ENCODE measurements at regions not wholly inside any gene's neighbourhood (a gene's known extent, or its start where the extent isn't known, plus 50 kb on each side); places are given as distances from the start of the nearest gene placed in this dataset.

- no CpG with 5 or more reads among the region's 2 CpGs for WGBS (ENCODE audit: insufficient coverage, insufficient read length)
- no peak overlapping the region for H3K27ac ChIP-seq (ENCODE audit: low read length)
- H3K27me3 ChIP-seq (ENCODE audit: control insufficient read depth, insufficient read depth, low read length), result no peaks in the 10 kb centered on the region
- no peak for DNase-seq (ENCODE audit: low read depth, low spot score)
- no peak overlapping the region for H3K4me3 ChIP-seq (ENCODE audit: low read length)
- no peaks in the 10 kb centered on the region for H3K4me1 ChIP-seq (ENCODE audit: control insufficient read depth, insufficient read depth, low read length)
- H3K36me3 ChIP-seq (ENCODE audit: control insufficient read depth, insufficient read depth, low read length), result no peaks in the 10 kb centered on the region
- H3K9me3 ChIP-seq (ENCODE audit: control insufficient read depth, insufficient read depth, low read length), result no peaks in the 10 kb centered on the region
These were observed 103.1 kb upstream of the VCX2 start for GRCh38 chrX:8274170-8274569.

DNA sequence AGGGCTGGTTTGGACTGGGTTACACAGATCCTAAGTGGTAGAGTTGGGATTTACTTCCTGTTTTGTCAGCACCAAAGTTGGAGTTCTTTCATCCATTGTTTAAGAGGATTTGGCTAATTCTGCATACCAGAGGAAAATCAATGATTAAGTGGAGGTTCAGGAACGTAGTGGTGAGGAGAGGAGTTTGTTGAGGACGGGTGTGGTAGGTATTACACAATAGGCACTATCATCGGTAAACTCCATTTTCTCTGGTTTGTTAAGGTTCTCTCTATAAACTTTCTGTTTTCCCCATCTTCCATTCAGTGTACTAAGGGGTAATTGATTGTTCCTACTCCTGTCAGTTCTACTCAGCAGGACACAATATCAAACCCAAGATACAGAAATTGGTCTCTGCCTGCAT, 107.5 kb upstream of the VCX2 start:
- no CpG with 5 or more reads among the region's 3 CpGs for WGBS (ENCODE audit: insufficient coverage, insufficient read length)
- no peak for DNase-seq (ENCODE audit: low read depth, low spot score)
- no peaks in the 10 kb centered on the region for H3K36me3 ChIP-seq (ENCODE audit: control insufficient read depth, insufficient read depth, low read length)
- H3K4me3 ChIP-seq (ENCODE audit: low read length), result no peak overlapping the region
- no peaks in the 10 kb centered on the region for H3K4me1 ChIP-seq (ENCODE audit: control insufficient read depth, insufficient read depth, low read length)
- no peaks in the 10 kb centered on the region for H3K27me3 ChIP-seq (ENCODE audit: control insufficient read depth, insufficient read depth, low read length)
- no peak overlapping the region for H3K27ac ChIP-seq (ENCODE audit: low read length)
- no peaks in the 10 kb centered on the region for H3K9me3 ChIP-seq (ENCODE audit: control insufficient read depth, insufficient read depth, low read length)

- Histone ChIP-seq H3K27me3 (ENCODE audit: control insufficient read depth, insufficient read depth, low read length) (no peaks in the 10 kb centered on the region), H3K4me1 (ENCODE audit: control insufficient read depth, insufficient read depth, low read length) (no peaks in the 10 kb centered on the region), H3K9me3 (ENCODE audit: control insufficient read depth, insufficient read depth, low read length) (no peaks in the 10 kb centered on the region), H3K27ac (ENCODE audit: low read length) (no peak overlapping the region), H3K4me3 (ENCODE audit: low read length) (no peak overlapping the region), H3K36me3 (ENCODE audit: control insufficient read depth, insufficient read depth, low read length) (no peaks in the 10 kb centered on the region)
- no peak for DNase-seq (ENCODE audit: low read depth, low spot score)
- no CpG with 5 or more reads among the region's 2 CpGs for WGBS (ENCODE audit: insufficient coverage, insufficient read length)
These were observed 108.3 kb upstream of the VCX2 start for GRCh38 chrX:8279323-8279722.

DNA sequence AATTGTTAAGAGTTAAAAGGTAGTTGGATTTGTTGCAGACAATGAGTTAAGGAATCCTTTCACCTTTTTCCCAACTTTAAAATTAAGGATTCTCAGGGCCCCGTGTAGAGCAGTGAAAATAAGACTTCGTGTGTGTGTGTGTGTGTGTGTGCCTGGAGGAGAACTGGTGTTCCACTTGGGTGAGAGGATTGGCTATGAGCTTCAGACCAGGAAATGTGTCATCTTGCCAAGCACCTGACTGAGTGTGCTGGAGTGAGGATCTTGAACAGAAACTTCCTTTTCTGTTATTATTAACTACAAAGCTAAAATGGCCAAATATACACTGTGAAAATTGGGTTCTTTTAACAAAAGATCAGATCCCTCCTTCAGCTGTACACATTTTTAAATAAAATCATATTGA, 113.1 kb upstream of the VCX2 start:
- H3K27me3 ChIP-seq (ENCODE audit: control insufficient read depth, insufficient read depth, low read length), result no peaks in the 10 kb centered on the region
- no CpG with 5 or more reads among the region's 2 CpGs for WGBS (ENCODE audit: insufficient coverage, insufficient read length)
- H3K27ac ChIP-seq (ENCODE audit: low read length), result no peak overlapping the region
- H3K36me3 ChIP-seq (ENCODE audit: control insufficient read depth, insufficient read depth, low read length), result no peaks in the 10 kb centered on the region
- no peak overlapping the region for H3K4me3 ChIP-seq (ENCODE audit: low read length)
- no peaks in the 10 kb centered on the region for H3K4me1 ChIP-seq (ENCODE audit: control insufficient read depth, insufficient read depth, low read length)
- H3K9me3 ChIP-seq (ENCODE audit: control insufficient read depth, insufficient read depth, low read length), result no peaks in the 10 kb centered on the region
- no peak for DNase-seq (ENCODE audit: low read depth, low spot score)

DNA sequence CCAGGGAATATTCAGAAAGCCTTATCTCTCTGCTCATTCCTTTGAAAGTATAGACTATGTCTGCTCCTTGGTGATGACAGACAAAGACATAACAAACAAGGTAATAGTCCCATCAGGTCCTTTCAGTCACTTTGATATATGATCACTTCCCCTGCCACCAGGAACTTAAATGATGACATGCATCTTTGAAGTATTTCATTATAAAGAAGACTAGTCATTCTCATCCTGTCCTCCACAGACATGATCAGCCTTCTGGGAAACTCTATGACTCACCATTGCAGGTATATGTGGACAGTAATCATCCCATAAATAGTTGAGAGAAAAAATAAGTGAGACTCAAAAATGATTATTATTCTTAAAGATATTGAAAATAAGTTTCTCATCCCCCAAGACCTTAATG, 117.5 kb upstream of the VCX2 start:
- H3K27ac ChIP-seq (ENCODE audit: low read length), result no peak overlapping the region
- no peak for DNase-seq (ENCODE audit: low read depth, low spot score)

DNA sequence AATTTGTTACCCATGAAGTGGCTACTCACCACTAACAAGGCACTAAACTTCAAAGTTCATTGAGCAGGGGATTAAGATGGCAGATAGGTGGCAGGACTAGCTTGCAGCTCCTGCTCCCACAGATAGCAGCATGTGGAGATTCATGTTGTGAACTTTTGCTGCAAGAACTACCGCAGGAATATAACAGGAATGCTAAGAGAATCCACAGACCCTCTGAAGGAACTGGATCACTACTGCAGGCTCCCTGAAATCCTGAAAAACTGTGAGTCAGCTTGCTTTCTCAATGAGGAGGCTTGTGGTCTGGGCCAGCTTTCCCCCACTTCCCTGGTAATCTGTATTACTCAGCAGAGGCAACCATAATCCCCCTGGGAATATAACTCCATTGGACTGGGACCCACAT, 118.5 kb upstream of the VCX2 start:
- Histone ChIP-seq H3K4me3 (ENCODE audit: low read length) (no peak overlapping the region), H3K36me3 (ENCODE audit: control insufficient read depth, insufficient read depth, low read length) (no peaks in the 10 kb centered on the region), H3K9me3 (ENCODE audit: control insufficient read depth, insufficient read depth, low read length) (no peaks in the 10 kb centered on the region), H3K4me1 (ENCODE audit: control insufficient read depth, insufficient read depth, low read length) (no peaks in the 10 kb centered on the region), H3K27me3 (ENCODE audit: control insufficient read depth, insufficient read depth, low read length) (no peaks in the 10 kb centered on the region), H3K27ac (ENCODE audit: low read length) (no peak overlapping the region)
- no CpG with 5 or more reads among the region's 1 CpG for WGBS (ENCODE audit: insufficient coverage, insufficient read length)
- DNase-seq (ENCODE audit: low read depth, low spot score), result no peak

More for the DNA sequence above, 117.5 kb upstream of the VCX2 start:
- Histone ChIP-seq H3K4me1 (ENCODE audit: control insufficient read depth, insufficient read depth, low read length) (no peaks in the 10 kb centered on the region), H3K27me3 (ENCODE audit: control insufficient read depth, insufficient read depth, low read length) (no peaks in the 10 kb centered on the region), H3K4me3 (ENCODE audit: low read length) (no peak overlapping the region), H3K9me3 (ENCODE audit: control insufficient read depth, insufficient read depth, low read length) (no peaks in the 10 kb centered on the region), H3K36me3 (ENCODE audit: control insufficient read depth, insufficient read depth, low read length) (no peaks in the 10 kb centered on the region)

DNA sequence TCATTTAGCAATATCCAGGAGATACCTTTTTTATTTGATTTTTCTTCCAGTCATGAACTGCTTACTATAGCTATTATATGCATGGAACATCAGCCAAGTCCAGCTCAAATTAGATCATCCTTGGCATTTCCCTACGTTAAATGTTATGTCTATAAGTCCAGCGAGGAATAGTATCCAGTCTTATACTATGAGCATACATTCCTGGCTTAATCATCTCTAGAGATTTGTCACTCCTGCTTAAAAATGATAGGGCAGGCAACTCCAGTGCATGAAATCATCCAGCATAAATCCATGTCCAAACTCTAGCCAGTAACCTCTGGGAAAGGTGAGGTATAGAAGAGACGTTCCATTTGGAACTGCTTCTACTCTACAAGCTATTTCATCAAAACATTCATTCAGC, 126.7 kb upstream of the VCX2 start:
- no CpG with 5 or more reads among the region's 3 CpGs for WGBS (ENCODE audit: insufficient coverage, insufficient read length)
- Histone ChIP-seq H3K27ac (ENCODE audit: low read length) (no peak overlapping the region), H3K4me3 (ENCODE audit: low read length) (no peak overlapping the region)

DNA sequence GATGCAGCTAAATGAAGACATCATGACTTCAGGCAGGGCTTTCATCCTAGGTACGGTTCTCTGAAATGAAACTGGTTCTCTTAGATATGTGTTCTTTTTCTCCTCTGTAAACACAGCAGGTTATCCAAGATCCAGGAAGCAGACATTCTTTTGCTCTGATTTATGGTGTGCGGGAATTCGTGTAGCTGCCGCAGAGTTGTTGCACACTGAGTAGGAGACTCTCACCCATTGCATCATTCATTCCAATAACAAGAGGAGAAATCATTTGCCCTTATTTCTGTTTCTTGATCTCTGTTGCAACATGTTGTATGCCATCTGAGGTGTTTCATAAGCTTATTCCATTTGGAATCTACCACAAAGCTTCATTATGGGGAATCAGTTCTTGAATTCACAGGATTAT, 133.6 kb upstream of the VCX2 start:
- H3K4me1 ChIP-seq (ENCODE audit: control insufficient read depth, insufficient read depth, low read length), result no peaks in the 10 kb centered on the region
- no peak overlapping the region for H3K27ac ChIP-seq (ENCODE audit: low read length)
- no peaks in the 10 kb centered on the region for H3K36me3 ChIP-seq (ENCODE audit: control insufficient read depth, insufficient read depth, low read length)
- H3K9me3 ChIP-seq (ENCODE audit: control insufficient read depth, insufficient read depth, low read length), result no peaks in the 10 kb centered on the region
- WGBS (ENCODE audit: insufficient coverage, insufficient read length), result no CpG with 5 or more reads among the region's 4 CpGs
- DNase-seq (ENCODE audit: low read depth, low spot score), result no peak
- H3K27me3 ChIP-seq (ENCODE audit: control insufficient read depth, insufficient read depth, low read length), result no peaks in the 10 kb centered on the region
- H3K4me3 ChIP-seq (ENCODE audit: low read length), result no peak overlapping the region

More for the DNA sequence above, 126.7 kb upstream of the VCX2 start:
- H3K27me3 ChIP-seq (ENCODE audit: control insufficient read depth, insufficient read depth, low read length), result no peaks in the 10 kb centered on the region
- H3K9me3 ChIP-seq (ENCODE audit: control insufficient read depth, insufficient read depth, low read length), result no peaks in the 10 kb centered on the region
- no peaks in the 10 kb centered on the region for H3K36me3 ChIP-seq (ENCODE audit: control insufficient read depth, insufficient read depth, low read length)
- DNase-seq (ENCODE audit: low read depth, low spot score), result no peak
- no peaks in the 10 kb centered on the region for H3K4me1 ChIP-seq (ENCODE audit: control insufficient read depth, insufficient read depth, low read length)

GRCh38 chrX:8305350-8305749, 134.3 kb upstream of the VCX2 start:
- Histone ChIP-seq H3K27ac (ENCODE audit: low read length) (no peak overlapping the region), H3K36me3 (ENCODE audit: control insufficient read depth, insufficient read depth, low read length) (no peaks in the 10 kb centered on the region), H3K4me3 (ENCODE audit: low read length) (no peak overlapping the region), H3K9me3 (ENCODE audit: control insufficient read depth, insufficient read depth, low read length) (no peaks in the 10 kb centered on the region), H3K4me1 (ENCODE audit: control insufficient read depth, insufficient read depth, low read length) (no peaks in the 10 kb centered on the region), H3K27me3 (ENCODE audit: control insufficient read depth, insufficient read depth, low read length) (no peaks in the 10 kb centered on the region)
- DNase-seq (ENCODE audit: low read depth, low spot score), result no peak
- no CpG with 5 or more reads among the region's 9 CpGs for WGBS (ENCODE audit: insufficient coverage, insufficient read length)

DNA sequence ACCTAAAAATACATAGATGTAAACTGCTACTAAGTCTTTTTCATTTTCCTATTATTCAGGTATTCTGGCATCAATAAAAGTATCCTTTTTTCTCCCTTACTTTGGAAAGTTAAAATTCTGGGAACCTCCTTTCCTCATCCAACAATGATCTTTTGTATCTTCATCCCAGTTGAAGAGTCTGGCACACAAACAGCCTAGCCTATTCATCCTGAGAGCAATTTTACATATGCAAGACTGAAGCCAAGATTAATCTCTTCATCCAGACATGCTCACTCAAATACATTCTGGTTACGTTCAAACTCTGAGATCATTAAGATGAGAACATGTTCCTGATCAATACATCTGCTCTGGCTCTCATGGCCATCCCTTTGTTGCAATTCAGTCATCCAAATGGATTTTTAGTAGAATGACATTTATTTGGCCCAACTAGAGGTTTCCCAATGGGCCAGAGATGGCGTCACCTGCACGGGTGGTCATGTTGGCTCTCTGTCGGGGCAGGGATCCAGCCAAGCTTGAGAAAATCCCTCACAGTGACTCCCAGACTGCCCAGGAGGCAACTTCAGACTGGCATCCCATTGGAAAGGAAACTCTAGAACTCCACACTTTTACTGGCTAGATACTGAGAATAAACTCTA, 135.3 kb upstream of the VCX2 start:
- no CpG with 5 or more reads among the region's 4 CpGs for WGBS (ENCODE audit: insufficient coverage, insufficient read length)
- no peak overlapping the region for H3K27ac ChIP-seq (ENCODE audit: low read length)

GRCh38 chrX:8310409-8310808, 139.3 kb upstream of the VCX2 start:
- no peaks in the 10 kb centered on the region for H3K4me1 ChIP-seq (ENCODE audit: control insufficient read depth, insufficient read depth, low read length)
- H3K27ac ChIP-seq (ENCODE audit: low read length), result no peak overlapping the region
- H3K9me3 ChIP-seq (ENCODE audit: control insufficient read depth, insufficient read depth, low read length), result no peaks in the 10 kb centered on the region
- H3K4me3 ChIP-seq (ENCODE audit: low read length), result no peak overlapping the region
- H3K27me3 ChIP-seq (ENCODE audit: control insufficient read depth, insufficient read depth, low read length), result no peaks in the 10 kb centered on the region
- DNase-seq (ENCODE audit: low read depth, low spot score), result no peak
- H3K36me3 ChIP-seq (ENCODE audit: control insufficient read depth, insufficient read depth, low read length), result no peaks in the 10 kb centered on the region
- no CpG with 5 or more reads among the region's 5 CpGs for WGBS (ENCODE audit: insufficient coverage, insufficient read length)

More for the DNA sequence above, 135.3 kb upstream of the VCX2 start:
- H3K9me3 ChIP-seq (ENCODE audit: control insufficient read depth, insufficient read depth, low read length), result no peaks in the 10 kb centered on the region
- no peaks in the 10 kb centered on the region for H3K27me3 ChIP-seq (ENCODE audit: control insufficient read depth, insufficient read depth, low read length)
- no peak for DNase-seq (ENCODE audit: low read depth, low spot score)
- H3K36me3 ChIP-seq (ENCODE audit: control insufficient read depth, insufficient read depth, low read length), result no peaks in the 10 kb centered on the region
- H3K4me3 ChIP-seq (ENCODE audit: low read length), result no peak overlapping the region
- H3K4me1 ChIP-seq (ENCODE audit: control insufficient read depth, insufficient read depth, low read length), result no peaks in the 10 kb centered on the region
